Pancreas (tissue), 10 donors: ENCODE measurements at regions not wholly inside any gene's neighbourhood (a gene's known extent, or its start where the extent isn't known, plus 50 kb on each side); places are given as distances from the start of the nearest gene placed in this dataset.

Source experiments
- ATAC-seq, 4 donors: fragments of 200-7000 bp; cut with Tn5 transposase; one replicate each; pipeline versions ENCODE4 v1.8.0 to v1.9.1; 2020; ENCODE audit warnings: mild to moderate bottlenecking in 4 of 4, moderate library complexity in 4 of 4
- DNase-seq, 6 donors: peaks; one replicate each; pipeline ENCODE4 v3.0.0-alpha.2; 2020
- FAIRE-seq: peaks from 2 replicates; lab custom pipeline; 2012; peaks lifted over from hg19 to GRCh38; lab: Jason Lieb, UNC
- H3K27ac ChIP-seq, 4 donors: fragments of 200-600 bp; sonication (generic); 1 replicate in 3 of 4; 2 replicates in 1 of 4; pipeline versions ENCODE4 v1.5.0 to v1.8.0; 2020
- H3K27me3 ChIP-seq, 4 donors: fragments of 200-600 bp; one replicate each; pipeline ENCODE4 v1.8.0; 2021
- H3K36me3 ChIP-seq, 3 donors: fragments of 200-600 bp; sonication (generic) in 1 of 3; one replicate each; pipeline versions ENCODE4 v1.5.0 to v1.8.0; 2020 to 2021
- H3K4me1 ChIP-seq, 3 donors: fragments of 200-600 bp; one replicate each; pipeline ENCODE4 v1.8.0; 2021
- H3K4me3 ChIP-seq, 4 donors: fragments of 200-600 bp; sonication (generic) in 2 of 4; one replicate each; pipeline versions ENCODE4 v1.5.0 to v1.8.0; 2020 to 2021
- H3K9me3 ChIP-seq, 4 donors: fragments of 200-600 bp; one replicate each; pipeline ENCODE4 v1.8.0; 2021
- CTCF ChIP-seq, 4 donors: fragments of 200-600 bp; sonication (generic) in 3 of 4; IDR thresholded peaks; one replicate each; pipeline versions ENCODE4 v1.5.0 to v1.8.0; 2021; ENCODE audit warnings: antibody characterized with exemption in 4 of 4
- WGBS, 2 donors: extraction: QIAGEN DNeasy Blood & Tissue Kit; methylation state at CpG; one replicate each; pipeline ENCODE4 v1.1.7; 2013; 5-methylcytosine and 5-hydroxymethylcytosine counted together
- intact Hi-C, 3 donors: fragments of 100-400 bp; cut with DNase I; formaldehyde crosslinking; loops; one replicate each; pipeline versions ENCODE4 v1.11.1 to v1.14.2; 2022
- donor health status: healthy with polysubstance abuse.
- donor health status: DM: no; HTN: no; CAD: no; lungs with moderate emphysema.
- donor health status: DM: no; HTN: no; CAD: no.
- donor health status: control.
- donor health status: control.
- donor health status: Bipolar disorder and iron deficiency.
- donor health status: DM: yes; HTN: yes; CAD: no.
- donor health status: DM: no; HTN: no; CAD: no.
- donor health status: DM: no; HTN: no; CAD: no.
- donor health status: DM: yes; HTN: yes; CAD: no.

DNA sequence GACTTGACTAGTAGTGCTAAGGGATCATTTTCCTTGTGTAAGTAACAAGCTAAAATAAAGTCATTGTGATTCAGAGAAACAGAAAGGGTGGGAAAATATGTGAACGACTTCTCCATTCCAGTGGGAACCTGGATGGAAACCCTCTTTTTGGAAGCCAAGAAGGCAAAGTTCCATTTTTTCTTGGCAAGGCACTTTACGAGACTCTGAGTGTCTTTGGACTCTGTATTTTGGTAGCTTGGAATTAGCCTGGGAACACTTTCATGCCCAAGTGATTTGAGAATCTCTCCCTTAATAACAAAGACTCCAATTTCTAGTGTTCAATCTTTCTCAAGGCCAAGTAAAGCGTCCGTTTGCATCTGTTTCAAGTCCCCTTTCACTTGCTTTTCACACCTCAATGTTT is 100.5 kb upstream of the SASH1 start:
- Histone ChIP-seq H3K4me1 (no peaks in the 10 kb centered on the region), H3K27ac (no peak overlapping the region), H3K9me3 (no peaks in the 10 kb centered on the region), H3K27me3 (no peaks in the 10 kb centered on the region), H3K36me3 (no peaks in the 10 kb centered on the region), H3K4me3 (no peak overlapping the region)
- intact Hi-C loops = loop anchor here in 1 of 3 donors (10.0 kb wide), 1 partner anchor 57 kb away; no protein-coding TSS in a partner anchor
- FAIRE-seq (no peak), ATAC-seq (no peak), DNase-seq (no peak)
- no peak for TF ChIP-seq CTCF (IDR thresholded peaks at IDR 0.05)
- 36 to 48% methylated on average over 4 of the region's 4 CpGs for WGBS, 2 donors

DNA sequence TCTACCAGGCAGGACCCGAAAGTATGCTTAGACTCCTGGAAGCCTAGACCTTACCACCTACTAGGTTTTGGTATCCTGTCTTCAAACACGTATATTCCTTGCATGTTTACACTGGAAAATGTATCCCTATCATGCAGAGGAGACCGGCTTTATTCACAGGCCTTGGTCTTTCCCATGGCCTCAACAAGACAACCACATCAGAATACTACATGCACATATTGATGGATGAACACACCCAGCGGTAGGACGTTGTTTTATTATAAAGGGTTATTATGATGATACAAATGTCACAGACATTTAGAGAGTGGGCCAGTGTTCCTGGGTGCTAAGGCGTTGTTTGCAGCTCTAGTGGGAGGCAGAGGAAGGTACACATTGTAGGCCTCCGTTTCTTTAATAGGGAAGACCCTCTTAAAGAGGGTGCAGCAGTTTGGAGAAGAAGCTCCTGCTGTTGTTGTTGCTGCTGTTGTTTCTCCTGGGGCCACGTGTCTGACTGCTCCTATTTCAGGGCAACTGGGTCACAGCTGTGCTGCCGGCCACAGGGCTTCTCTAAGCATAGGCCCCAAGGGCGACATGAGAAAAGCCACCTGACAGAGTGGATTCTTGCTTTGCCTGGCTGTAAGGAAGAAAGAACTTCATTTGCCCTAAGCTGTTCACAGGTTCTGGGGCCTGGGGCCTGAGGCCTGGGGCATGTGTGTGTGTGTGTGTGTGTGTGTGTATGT is 98.3 kb upstream of the SASH1 start:
- Histone ChIP-seq H3K27ac (no peak overlapping the region), H3K4me1 (no peaks in the 10 kb centered on the region), H3K4me3 (no peak overlapping the region), H3K27me3 (no peaks in the 10 kb centered on the region), H3K36me3 (no peaks in the 10 kb centered on the region), H3K9me3 (no peaks in the 10 kb centered on the region)
- 82 to 89% methylated on average over 10 of the region's 10 CpGs for WGBS, 2 donors
- no peak for TF ChIP-seq CTCF (IDR thresholded peaks at IDR 0.05)
- no peak for DNase-seq
- ATAC-seq = no peak
- FAIRE-seq = no peak
- intact Hi-C loops = loop anchor here in 1 of 3 donors (10.0 kb wide), 1 partner anchor 60 kb away; no protein-coding TSS in a partner anchor

DNA sequence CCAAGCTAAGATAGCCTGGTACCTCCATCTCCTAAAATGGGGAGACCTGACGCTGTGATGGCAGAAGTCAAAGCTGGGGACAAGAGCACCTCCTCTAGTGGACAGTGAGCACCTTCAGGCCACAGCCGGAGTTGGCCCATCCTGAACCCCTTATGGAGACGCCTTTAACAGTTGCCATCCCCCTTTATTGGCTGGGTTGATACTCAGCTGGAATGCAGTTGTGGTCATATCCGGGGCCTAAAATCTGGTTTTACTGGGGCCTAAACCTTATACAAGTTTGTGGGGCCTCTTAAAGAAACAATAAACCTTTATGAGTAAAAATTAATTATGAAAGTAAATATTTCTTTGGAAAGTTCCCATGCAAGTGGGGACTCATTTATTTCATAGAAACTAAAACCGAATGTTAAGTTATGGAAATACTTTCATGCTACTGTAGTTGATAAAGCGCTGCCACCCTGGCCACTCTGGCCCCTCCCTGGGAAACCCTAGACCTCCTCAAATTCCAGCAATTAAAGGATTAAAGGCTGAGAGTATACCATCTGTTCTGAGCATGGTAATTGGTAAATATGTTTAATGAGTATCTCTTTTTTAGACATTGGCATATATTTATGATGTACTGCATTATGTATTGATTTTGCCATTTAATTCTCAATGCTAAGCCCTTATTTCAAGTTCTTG is 95.1 kb upstream of the SASH1 start:
- H3K36me3 ChIP-seq = no peaks in the 10 kb centered on the region
- WGBS, 2 donors = 86 to 93% methylated on average over 6 of the region's 6 CpGs
- no peaks in the 10 kb centered on the region for H3K27me3 ChIP-seq
- H3K9me3 ChIP-seq = no peaks in the 10 kb centered on the region
- FAIRE-seq = no peak
- DNase-seq = no peak
- intact Hi-C loops = loop anchor here in 1 of 3 donors (10.0 kb wide), 1 partner anchor 63 kb away; no protein-coding TSS in a partner anchor
- ATAC-seq = no peak
- H3K4me1 ChIP-seq = peaks cover 4 to 7% (median 7%) of the 10 kb centered on the region in 3 donors
- no peak overlapping the region for H3K4me3 ChIP-seq
- H3K27ac ChIP-seq = no peak overlapping the region
- TF ChIP-seq CTCF (IDR thresholded peaks at IDR 0.05) = no peak

DNA sequence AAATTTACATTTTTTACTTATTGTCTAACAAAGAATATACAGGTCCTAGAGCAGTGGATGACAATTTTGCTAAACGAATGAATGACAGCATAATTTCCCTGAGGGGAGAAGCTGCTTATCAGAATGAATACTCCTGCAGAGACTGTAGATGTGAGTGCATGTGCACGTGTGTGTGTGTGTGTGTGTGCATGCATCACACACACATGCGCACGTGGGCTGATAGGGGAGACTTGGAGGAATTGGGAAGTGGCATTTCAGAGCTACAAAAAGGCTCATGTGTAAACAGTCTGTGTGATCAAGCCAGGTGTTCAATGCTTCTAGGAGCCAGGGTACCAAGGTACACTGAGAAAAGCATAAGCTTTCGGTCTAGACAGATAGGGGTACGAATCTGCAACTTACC is 93.5 kb upstream of the SASH1 start:
- intact Hi-C loops = loop anchor here in 1 of 3 donors (10.0 kb wide), 1 partner anchor 64 kb away; no protein-coding TSS in a partner anchor
- Histone ChIP-seq H3K27me3 (no peaks in the 10 kb centered on the region), H3K4me3 (no peak overlapping the region), H3K4me1 (peaks cover 4 to 7% (median 7%) of the 10 kb centered on the region in 3 donors), H3K36me3 (no peaks in the 10 kb centered on the region), H3K27ac (no peak overlapping the region), H3K9me3 (no peaks in the 10 kb centered on the region)
- DNase-seq (peak in 3 of 6 donors; percentile 34 to 57 (median 38)), FAIRE-seq (no peak), ATAC-seq (peak; percentile 89 to 95 (median 94))
- TF ChIP-seq CTCF (IDR thresholded peaks at IDR 0.05) = no peak
- WGBS, 2 donors = 36 to 40% methylated on average over 6 of the region's 6 CpGs
